HG03103 (cell line): ENCODE measurements at regions not wholly inside any gene's neighbourhood (a gene's known extent, or its start where the extent isn't known, plus 50 kb on each side); places are given as distances from the start of the nearest gene placed in this dataset.
A peak's percentile ranks its signal among the peaks of the same experiment; 100 is the strongest.
"Not testable (repeated sequence)": the region's sequence is repeated elsewhere in the genome, so short reads cannot be mapped to it uniquely, and the experiment has no call there.

Source experiments
- ATAC-seq: cut with Tn5 transposase; IDR thresholded peaks from one replicate; pipeline ENCODE4 v1.9.1; 2021; ENCODE audit warnings: low read depth; ENCODE audit not compliant: unreplicated experiment

DNA sequence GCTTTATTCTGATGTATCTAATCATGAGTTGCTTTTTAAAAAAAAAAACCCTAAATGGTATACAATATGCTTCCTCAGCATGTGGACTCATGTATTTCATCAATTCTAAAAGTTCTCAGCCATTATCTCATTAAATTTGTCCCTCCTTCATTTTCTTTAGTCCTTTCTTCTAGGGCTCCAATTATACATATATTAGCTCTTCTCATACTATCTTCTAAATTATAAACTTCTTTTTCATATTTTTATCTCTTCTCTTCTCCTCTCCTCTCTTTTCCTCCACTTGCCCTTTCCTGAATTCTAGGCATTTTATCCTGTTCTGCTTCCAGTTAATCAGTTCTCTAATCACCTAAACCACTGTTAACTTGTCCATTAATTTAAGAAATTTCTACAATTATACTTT is 55.0 kb upstream of the IL33 start:
- no peak for ATAC-seq

DNA sequence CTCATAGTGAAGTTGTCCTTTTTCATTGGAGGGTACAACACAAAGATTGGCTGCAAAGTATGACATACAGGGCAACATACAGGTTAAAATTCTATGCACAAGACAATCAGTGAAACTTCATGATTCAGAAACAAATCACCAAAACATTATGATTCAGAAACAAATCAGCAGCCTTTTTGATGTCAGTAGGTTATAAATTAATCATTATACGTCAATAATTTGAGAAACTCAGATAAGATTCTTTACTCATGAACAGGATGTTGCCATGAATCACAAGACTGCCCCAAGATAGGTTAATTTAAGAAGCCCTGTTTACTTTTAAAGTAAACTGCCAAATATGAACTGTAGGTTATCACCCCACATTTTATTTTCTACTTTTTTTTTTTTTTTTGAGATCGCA is 62.2 kb upstream of the IL33 start:
- ATAC-seq = no peak

DNA sequence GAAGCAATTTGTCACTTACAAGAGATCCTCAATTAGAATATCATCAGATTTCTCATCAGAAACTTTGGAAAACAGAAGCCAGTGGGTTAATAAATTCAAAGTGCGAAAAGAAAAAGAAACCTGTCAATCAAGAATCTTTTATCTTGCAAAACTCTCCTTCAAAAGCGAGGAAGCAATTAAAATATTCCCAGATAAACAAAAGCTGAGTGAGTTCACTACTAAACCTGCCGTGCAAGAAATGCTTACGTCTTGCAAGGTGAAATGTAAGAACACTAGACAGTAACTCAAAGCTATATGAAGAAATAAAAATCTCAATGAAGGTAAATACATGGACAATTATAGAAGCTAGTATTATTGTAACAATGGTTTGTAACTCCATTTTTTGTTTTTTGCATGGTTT is 62.8 kb upstream of the IL33 start:
- ATAC-seq = no peak

DNA sequence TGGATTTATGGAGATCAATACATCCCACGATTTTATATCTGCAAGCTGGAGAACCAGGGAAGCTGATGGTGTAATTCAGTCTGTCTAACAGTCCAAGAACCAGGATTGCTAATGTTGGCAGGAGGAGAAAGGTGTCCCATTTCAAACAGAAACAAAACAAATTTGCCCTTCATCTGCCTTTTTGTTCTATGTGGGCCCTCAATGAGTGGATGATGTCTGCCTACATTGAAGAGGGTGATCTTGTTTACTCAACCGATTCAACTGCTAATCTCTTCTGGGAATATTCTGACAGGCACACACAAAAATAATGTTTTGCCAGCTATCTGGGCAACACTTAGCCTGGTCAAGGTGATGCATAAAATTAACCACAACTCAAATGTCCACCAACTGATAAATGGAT is 65.1 kb upstream of the IL33 start:
- ATAC-seq = no peak

DNA sequence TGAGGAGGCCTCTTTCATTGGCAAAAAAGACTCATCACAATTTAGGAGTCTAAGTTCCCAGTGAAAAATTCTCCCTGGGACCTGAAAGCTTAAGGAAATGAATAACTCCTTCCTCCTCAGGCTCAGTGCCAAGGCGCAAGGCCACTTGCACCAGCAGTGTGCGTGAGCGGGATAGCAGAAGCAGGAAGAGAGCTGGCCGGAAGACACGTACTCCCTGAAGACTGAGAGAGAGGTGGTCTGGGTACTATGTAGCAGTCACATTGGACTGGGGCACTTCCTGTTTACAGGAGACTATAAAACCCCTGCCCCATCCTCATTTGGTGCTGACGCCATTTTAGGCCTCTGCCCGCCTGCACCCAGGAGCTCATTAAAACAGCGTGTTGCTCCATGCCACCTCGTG is 66.3 kb upstream of the IL33 start:
- ATAC-seq = no peak

- ATAC-seq = no peak
Observed at GRCh38 chr9:6147846-6148245, 67.8 kb upstream of the IL33 start.

DNA sequence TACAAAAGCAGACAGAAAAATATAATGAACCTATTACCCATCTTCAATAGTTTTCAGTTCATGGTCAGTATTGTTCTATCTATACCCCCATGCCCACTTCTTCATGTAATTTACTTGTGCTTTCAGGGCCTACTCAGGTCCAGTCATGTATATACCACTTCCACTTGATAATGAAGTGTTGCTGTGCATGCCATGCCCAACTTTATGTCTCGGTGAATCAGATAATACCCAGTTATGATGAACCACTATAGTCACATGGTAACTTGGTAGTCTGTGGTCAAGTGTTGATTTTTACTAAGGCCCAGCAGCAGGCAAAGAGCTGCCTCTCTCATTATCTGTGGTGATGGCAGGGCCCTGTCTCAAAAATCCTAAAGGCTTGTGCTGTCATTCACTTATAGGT is 70.7 kb upstream of the IL33 start:
- no peak for ATAC-seq

DNA sequence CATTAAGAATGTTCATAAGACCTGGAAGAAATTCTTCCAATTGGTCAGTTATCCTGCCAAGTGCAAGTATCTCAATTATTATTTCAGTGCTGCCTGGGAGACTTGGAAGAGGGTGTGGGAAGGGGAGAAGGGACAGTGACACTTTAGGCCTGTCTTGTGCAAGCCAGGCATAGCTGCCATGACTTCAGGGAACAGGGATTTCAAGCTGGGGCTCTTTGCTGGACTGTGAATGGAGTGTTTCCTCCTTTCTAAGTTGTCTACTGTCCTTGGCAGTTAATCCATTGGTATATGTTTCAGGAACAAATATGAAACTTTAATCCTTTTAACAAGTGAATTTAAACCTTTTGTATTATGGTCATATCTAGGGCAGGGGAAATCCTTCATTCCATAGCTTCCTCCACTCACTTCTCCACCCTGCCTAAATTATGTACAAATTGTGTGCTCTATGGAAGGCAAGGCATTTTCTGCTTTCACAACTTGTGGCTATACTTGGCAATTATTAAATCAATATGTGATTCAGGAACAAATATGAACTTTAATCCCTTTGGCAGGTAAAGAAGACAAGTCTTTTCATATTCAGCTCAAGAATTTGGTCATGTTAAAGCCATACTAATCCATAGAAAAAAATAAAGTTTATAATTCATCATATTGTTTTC is 72.7 kb upstream of the IL33 start:
- ATAC-seq = no peak

GRCh38 chr9:6135780-6136179 is 79.8 kb upstream of the IL33 start:
- ATAC-seq = not testable (repeated sequence)

GRCh38 chr9:6134661-6135180 is 80.9 kb upstream of the IL33 start:
- no peak for ATAC-seq

DNA sequence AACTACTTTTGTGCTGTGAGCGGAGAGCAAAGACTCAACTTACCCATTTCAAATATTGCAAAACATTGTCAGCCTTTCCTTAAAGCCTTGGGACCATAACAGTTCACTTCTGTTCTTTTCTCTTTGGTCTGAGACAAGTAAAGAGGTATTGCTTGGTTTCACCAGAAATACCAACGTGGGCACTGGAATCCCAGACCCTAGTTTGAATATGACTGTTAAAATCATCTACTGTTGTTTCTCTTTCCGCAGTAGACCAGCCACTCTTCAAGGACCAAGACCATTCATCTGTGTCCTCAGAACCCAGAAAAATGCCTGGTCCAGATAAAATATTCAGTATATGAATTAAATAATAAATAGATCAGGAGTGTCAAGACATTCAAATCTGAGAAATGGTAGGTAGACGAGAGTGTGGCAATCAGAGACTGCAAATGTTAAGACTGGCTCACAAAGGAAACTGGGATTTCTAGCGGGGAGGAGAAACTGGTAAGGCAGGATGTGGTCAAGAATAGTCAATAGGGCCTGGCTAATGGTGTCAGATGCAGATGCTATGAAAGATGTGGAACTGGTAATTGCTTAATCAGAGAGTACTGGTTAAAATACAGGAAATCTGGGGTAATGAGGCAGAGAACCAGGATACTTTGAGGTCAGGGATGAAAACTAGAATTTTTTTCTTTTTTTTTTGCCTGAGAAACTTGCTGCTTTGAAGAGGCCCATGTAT is 82.1 kb upstream of the IL33 start:
- ATAC-seq = no peak

DNA sequence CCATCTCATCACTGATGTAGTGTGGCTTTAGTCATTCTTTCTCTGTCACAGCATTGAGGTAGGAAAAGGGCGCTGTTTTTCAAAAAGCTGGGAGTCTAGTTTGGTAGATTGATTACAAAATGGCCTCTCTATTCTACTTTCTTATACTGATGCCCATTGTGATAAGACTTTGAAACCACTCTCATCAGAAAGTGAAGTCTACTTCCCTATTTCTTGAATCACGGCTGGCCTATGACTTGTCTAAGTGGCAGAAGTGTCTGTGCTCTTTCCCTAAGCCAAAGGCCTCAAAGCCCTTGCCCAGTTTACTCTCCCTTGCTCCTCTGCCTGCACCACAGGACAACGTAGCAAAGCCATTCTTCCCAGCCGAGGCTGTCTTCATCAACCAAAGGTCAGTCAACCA is 83.0 kb upstream of the IL33 start:
- no peak for ATAC-seq

DNA sequence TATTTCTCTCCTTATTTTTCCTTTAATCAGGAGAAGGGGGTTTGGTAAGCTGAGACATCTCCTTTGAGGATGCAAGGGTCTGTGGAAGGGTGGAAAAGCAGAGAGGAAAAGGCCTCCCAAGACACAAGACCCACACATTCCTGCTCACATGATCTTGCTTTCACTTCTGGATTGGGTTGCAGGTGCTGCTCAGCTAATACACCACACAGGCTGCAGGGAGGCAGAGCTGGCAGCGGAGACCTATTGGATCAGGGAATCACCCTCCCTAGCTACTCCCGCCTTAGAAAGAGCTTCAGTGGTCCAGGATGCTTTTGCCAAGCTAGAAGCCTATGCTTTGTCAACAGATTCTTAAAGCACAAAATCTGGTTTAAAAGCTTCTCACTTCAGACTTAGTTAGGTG is 87.6 kb upstream of the IL33 start:
- ATAC-seq = no peak

GRCh38 chr9:6126377-6126776 is 89.2 kb upstream of the IL33 start:
- ATAC-seq = no peak

DNA sequence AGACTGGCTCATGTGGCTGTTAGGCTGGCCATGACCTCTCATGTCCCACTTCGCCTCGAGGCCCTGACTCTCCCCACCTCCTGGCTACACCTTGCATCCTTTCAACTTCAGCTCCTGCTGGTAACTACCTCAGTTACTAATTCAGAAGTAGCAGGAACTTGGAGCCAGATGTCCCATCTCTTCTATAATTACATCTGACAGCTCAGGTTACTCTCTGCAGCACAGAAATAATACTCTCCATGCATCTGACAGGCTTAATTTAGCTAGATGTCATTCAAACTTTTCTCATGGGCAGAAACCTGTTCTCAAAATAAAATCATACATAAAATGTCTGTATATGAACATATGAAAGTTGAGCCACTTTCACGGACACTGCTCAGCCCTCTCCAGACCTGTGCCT is 92.2 kb upstream of the IL33 start:
- no peak for ATAC-seq

DNA sequence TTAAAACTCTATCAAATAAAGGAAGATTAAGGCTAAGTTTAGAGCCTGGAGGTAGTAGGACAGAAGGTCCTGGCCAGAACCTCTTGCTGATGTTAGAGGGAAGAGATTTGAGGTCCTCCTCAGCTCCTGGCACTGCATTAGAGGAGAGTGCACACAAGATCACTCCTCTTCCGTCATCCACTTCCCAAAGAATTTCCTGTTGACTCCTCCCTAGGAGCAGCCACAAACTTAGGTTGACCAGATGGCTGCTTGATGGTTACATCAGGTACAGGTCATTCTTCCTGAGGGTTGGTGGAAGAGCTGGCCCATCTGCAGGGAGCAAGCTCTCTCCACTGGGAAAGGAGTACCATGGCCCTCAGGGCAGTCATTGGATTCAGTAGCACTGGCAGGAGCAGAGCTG is 93.9 kb upstream of the IL33 start:
- no peak for ATAC-seq

- ATAC-seq = no peak
Observed at GRCh38 chr9:6114424-6114823, 99.0 kb upstream of the RANBP6 start.

GRCh38 chr9:6113819-6114218 is 98.4 kb upstream of the RANBP6 start:
- ATAC-seq = no peak

GRCh38 chr9:6113312-6113711 is 97.9 kb upstream of the RANBP6 start:
- no peak for ATAC-seq

- ATAC-seq = no peak
Observed at GRCh38 chr9:6109986-6110385, 94.6 kb upstream of the RANBP6 start.

DNA sequence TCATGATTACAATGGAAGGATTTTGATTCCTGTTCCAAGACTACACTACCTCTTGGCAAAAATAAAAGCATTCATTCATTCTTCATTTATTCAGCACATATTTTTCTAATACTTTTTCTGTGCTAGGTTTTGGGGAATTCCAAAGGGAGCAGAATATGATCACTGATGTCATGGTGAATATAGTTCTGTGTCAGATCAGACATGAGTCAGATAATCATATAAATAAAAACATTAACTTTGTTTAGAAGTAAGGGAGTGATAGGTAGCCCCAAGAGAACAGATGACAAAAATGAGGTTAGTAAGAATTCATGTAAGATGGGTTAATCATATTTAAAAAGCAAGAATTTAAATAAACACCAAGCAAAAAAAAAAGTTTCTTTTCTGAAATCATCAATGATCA is 94.1 kb upstream of the RANBP6 start:
- no peak for ATAC-seq

DNA sequence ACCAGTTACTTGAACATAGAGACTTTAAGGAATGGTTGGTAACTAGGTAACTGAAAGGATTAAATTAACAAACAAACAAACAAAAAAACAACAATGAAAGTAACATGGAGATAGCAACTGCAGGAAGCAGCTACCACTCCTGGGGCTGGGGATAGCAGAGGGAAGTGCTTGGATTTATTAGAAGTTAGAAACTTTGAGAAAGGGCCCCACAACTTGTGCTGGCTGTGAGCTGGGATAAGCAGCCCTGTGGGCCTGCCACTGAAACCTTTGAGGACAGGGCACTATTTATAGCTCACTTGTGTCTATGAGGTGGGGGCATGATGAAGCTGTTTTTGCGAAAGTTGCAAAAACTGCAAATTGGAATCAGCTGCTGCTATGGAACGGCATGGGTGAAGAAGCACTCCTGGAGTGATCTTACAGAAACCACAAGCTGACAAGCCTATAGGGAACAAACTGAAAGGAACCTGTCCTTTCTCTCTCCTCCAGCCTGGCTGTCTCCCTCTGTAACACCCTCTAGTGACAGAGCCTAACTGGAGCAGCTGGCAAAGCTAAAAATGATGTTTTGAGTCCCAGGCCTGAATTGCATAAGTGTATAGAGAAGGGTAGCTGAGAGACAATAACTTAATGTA is 91.4 kb upstream of the RANBP6 start:
- ATAC-seq = peak; percentile 72
